Ureter (tissue), 1 donor: ENCODE measurements at regions not wholly inside any gene's neighbourhood (a gene's known extent, or its start where the extent isn't known, plus 50 kb on each side); places are given as distances from the start of the nearest gene placed in this dataset.

Experiments used
- DNase-seq: peaks from one replicate; pipeline ENCODE4 v3.0.0-alpha.2; 2020; ENCODE audit warnings: low spot score
- donor health status: DM: yes; HTN: yes; CAD: no.

DNA sequence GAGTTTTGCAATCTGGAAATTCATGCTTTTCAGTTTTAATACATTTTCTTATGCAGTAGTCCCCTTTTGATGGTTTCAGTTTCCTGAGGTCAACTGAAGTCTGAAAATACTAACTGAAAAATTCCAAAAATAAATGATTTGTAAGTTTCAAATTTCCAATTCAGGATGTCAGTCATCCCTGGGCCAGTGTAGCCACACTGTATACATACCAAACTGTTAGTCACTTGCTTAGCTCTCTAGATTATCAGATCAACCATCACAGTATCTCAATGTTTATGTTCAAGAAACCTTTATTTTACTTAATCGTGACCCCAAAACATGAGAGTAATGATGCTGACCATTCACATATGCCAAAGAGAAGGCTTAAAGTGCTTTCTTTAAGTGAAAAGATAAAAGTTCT is 715.5 kb downstream of the GBE1 start:
- no peak for DNase-seq

DNA sequence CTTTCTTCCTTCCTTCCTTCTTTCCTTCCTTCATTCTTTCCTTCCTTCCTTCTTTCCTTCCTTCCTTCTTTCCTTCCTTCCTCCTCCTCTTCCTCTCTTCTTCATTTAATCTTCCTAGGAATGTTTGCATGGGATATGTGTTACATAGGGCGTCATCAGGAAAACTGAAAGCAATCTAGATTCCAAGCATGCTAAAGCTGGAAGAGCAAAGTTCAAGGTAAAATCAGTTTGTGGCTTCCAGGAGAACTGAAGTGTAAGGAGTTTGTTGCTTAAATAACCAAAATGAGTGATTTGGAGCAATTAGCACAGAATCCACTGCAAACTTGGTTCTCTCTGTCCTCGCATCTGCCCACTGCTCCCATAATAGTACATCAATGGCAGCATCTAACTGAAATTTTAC is 716.2 kb downstream of the GBE1 start:
- no peak for DNase-seq

DNA sequence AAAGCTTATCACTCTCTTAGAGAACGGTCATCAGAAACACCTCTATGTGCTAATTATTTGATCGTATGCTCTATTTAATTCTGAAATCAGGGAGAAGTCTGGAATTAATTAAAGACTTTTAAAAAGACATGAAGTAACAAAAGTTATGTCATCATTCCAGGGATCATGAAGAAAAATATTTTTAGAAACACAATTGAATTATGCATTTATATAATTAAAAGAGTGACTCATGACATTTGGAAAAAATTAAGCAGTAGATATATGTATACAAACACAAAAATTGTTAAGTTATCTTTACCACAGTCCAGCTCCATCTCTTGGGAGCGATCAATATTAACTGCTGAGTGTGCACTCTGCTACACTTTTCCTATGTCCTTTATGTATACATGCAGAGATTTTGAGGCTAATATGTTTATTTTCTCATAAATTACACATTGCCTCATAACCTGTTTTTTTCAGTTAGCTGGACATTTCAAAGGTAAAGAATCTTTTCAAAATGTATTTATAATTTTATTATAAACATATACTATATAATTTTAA is 717.7 kb downstream of the GBE1 start:
- DNase-seq: no peak

DNA sequence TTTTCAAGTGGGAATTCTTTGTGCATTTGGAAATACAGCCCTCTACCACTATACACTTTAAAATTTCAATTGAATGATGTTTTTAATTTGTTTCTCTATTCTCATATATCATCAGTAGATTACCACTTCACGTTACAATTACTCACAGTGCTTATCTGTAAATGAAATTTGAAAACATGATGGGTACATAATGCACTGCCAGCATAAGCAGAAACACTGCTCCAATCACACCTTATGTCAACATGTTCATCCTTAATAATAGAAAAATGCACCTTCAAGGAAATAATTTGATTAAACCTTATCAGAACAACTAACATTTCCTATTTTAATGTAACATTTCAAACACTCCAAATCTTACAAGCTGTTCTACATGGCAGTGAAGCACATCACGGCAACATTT is 718.4 kb downstream of the GBE1 start:
- no peak for DNase-seq

DNA sequence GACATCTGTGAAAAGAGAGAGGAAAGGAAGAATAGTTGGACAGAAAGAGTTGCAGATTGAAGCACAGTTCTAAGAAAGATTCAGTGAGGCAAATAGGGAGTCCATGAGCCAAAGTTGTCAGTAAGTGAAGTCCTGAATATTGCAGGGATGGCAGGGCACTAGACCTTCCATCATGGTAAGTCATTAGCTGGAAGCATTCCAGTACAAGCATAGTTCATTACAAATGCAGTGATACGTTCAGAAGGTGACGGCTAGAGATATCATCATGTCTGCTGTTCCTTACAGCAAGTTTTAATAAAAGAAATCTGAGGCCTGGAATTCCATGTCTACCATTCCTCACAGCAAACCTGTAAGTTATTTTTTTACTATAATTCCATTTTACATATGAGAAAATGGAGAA is 720.1 kb downstream of the GBE1 start:
- no peak for DNase-seq

DNA sequence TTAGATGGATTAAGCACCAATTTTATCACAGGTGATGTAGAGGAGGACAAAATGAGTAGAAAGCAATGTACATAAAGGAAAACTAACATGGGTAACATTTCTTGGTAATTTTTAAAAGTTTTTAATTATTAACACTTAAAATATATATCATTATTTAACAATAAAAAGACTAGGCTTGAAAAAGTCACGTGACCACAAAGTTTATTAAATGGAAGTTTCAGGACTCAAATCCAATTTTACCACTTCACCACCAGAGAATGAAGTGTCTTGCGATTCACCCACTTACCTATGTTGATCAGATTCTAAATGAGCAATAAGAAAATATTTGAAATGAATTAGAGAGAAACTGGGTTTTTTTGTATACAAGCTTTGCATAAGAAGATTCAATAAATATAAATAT is 721.3 kb downstream of the GBE1 start:
- DNase-seq: no peak

DNA sequence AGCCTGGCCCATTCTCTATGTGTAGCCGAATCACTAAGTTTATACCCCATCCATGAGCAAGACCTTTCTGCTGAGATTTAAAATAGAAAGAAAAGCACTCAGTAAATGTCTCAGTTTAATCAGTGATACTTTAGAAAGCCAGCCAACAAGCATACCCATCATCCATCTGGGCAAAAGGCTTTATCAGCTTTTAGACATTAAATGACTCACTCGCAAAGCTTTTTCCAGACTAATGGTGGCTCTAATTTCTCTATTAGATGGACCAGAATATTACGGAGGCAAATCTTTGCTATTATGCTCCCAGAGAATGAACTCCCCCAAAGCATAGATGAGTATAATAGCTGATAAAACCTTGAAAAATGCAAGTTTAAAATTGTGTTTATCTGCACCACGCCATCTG is 727.8 kb downstream of the GBE1 start:
- no peak for DNase-seq

DNA sequence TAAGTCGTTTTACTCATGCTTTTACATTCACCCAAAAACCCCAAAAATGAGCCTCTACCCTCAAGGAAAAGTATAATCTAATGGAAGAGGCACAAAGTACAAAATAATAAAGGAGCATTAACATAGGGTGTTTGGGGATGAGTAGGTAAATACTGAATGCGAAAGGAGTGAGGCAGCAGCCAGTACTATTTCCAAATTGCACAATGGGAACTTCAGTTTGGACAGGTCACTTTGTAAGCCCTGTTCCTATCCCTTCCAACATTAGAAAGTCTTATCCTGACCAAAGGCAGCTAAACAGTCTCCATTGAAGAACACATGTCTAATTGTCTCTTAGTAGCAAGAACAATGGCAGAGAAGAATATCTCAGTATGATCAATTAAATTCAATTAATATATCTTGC is 728.3 kb downstream of the GBE1 start:
- no peak for DNase-seq

DNA sequence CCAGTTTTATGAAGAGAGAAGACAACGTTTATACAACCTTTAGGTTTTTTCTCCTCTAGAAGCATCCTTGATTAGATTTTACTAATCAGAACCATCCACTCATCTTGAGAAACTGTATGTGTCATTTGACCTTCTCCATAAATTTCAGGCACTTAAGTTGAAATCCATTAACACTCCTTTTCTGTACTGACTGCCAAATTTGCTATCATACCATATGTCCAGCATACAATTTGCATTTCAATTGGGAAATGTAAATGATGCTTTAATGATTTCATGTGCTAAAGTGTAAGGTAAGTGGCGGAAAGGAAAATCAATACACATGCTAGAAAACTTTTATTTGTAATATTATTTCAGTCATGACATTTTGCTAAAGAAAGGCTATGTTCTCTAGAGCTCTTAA is 731.6 kb downstream of the GBE1 start:
- DNase-seq: no peak

DNA sequence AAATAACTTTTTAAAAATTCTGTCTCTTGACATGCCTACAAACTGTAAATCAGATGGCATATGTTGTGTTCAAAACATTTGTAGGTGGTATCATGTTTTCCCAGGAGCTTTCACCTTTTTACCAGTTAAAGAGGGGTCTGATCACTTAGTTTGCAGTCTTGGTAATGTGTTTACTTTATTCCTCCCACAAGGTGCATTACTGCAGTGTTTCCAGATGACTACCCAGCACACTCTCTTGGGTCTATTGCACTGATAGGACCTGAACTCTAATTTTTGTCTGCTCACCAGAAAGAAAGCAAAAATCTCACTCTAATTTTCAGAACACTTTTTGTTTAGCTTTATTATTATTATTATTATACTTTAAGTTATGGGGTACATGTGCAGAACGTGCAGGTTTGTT is 734.1 kb downstream of the GBE1 start:
- DNase-seq: no peak

DNA sequence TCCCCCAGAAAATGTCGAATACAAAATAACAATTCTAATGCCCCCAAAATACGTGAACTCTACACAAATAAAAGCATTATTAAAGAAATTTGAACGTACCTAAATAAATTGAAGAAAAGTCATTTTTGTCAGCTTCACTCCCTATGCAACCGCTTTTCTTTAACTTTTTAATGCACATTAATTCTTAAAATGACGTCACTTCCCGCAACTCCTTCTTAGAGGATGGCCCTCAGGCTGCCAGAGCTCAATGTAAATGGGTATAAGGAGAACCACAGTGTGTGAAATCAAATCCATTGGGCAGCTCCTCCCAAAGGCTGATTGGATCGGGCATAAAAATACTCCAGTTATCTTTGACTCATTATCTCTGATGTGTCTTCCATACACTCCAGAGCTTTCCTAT is 736.9 kb downstream of the GBE1 start:
- no peak for DNase-seq

DNA sequence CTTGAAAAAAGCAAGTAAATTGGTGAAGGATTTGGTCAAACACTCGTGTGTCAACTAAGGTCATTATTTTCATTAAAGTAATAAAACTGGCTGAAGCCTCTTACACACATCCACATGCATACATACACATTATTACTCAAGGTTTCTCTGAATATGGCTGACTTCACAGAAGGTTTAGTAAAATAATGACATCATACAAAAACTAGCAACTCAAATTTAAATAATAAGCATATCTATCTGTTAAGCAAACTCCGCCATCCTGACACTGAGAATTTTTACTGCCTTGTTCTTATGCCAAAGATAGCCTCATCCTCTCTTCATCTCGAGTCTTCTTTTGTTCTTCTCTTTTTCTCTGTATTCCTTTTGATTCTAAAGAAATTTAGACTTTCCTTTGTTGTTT is 739.1 kb downstream of the GBE1 start:
- DNase-seq: no peak

DNA sequence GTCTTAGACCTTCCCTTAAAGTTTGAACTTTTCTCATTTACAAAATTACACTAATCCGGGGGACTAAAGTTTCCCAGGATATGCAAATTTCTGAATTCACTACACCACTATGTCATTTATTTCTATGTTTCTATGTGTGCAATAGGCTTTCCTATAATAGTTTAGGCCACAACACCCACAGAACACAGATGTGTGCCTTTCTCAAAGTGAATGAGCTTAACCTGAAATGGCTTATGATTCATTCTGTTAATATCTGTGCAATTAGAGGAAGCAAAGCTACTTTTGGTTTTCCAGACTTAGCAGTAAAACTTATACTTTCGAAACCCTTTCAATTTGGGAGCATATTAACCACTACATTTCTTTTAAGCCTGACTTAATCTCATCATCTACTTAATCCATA is 748.1 kb downstream of the GBE1 start:
- no peak for DNase-seq

DNA sequence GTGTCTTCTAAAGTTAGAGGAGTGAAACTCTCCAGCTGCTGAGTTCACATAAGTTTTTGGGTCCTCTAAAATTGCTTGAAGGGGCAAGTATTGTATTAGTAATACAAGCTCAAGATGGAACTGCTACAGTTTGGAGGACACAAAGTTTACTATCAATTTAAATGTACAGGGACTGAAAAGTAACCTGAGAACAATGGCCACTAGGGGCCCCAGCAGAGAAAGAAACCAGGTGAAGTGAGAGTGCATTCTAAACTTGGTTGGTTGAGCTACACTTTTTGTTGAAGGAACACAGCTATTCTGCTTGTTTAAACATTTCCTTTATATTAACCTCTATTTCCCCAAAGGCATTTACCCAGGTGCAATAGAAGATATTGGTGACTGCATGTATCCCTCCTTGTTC is 755.5 kb downstream of the GBE1 start:
- no peak for DNase-seq

DNA sequence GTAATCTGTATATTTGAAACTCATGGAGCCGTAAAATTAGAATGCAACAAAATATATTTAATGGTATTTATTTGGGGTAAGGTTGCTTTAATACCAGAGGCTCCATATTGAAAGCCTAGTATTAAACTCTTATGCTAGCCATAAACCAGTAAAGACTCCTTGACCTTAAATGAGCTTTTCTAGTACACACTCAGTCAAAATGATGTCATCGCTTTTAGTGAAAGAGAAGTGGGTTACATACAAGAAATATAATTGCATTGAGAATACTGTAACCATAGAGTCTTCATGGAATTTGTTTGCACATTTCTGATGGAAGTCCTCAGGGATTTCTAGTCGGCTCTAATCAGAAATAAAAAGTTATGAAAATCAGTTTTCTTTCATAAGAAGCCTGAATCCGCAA is 757.6 kb downstream of the GBE1 start:
- DNase-seq: no peak

DNA sequence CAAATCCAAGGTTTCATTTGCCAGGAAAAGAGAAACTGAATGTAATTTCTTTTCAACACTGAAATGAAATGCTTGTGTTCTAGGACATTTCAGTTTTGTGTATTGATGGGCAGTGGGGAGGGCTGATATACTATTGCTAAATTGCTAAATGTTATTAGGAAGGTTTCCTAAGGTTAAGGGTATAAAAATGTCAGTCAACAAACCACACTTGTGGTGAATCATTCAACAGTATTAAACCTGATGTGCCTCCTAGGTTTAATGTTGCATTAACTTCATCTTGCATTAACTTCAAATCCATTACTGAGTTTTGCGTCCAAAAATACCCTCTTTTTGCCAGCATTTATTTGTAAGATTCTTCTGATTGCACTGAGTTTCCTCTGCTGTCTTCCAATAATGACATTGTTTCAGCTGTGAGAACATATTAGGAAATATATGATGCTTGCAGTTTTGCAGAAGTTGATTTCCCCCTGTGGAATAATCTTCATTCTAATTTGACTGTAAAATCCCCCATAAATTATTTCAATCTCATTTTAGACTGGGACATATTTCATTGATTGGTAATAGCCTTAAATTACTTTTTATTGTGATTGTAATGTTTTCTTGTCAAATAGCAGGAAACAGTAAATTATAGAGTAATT is 758.3 kb downstream of the GBE1 start:
- DNase-seq: no peak

DNA sequence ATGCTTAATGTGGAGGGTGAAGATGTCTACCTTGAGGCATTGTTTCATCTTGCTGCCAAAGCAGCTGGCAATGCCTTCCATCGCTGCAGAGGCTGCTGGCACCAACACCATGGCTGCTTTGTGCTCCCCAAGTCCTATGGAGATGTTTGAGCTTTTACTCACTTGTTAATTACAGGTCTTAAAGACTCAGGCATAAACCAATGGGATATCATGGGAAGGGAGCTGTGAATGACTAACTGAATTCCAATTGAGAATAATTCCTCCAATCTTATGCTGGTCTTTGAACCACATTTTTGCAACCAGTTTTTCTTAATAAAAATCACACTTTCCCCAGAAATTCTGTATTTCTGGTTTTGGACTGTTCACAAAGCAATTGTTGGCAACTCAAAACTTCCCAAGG is 762.0 kb downstream of the GBE1 start:
- no peak for DNase-seq

DNA sequence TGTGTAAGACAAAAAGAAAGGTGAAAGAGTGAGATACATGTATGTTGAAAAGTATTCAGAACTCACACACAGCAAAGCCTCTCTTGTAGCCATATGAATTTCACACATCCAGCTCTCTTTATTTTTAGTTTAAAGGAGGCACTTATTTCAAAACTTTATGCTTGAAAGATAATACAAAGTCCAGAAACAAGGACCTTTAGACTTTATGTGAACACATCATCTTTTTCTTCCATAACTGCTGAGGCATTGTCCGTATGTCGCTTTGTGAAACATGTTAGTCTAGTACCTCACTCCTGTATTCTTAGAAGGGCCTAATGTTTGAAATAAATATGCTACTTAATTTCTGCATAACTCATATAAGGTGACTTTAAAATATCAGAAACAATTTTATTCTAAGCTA is 763.4 kb downstream of the GBE1 start:
- no peak for DNase-seq

DNA sequence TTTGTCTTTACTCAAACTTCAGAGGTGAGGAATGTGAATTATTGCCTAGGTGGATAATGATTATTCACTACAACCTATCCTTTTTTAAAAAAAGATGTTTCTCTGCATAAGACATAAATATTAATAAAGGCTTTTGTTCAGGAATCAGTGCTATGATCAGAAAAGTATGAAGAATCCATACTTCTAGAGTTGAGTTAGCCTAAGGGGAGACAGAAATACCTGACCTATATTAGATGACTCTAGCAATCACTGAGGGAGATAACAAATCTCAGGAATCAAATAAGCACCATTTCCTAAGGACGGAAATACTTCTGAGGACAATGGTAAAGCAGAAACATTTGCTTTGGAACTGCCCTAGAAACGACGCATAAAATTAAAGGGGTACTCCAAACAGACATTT is 763.8 kb downstream of the GBE1 start:
- no peak for DNase-seq

DNA sequence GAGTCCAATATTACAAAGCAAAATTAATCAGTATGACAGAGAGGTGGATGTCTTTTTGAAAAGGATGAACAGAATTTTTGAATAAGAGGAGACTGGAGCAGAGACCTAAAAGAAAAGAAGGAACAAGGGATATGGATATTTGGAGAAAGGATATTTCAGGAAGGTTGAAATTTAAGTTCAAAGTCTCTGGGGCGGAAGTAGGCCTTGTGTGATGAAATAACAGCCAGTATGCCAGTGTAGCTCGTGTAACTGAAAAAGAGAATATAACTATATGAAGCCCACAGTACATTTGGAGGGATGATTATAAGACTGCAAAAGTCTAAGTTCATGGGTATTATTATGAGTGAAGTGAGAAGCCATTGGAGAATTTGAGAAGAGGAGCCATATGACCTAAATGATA is 766.7 kb downstream of the GBE1 start:
- no peak for DNase-seq

DNA sequence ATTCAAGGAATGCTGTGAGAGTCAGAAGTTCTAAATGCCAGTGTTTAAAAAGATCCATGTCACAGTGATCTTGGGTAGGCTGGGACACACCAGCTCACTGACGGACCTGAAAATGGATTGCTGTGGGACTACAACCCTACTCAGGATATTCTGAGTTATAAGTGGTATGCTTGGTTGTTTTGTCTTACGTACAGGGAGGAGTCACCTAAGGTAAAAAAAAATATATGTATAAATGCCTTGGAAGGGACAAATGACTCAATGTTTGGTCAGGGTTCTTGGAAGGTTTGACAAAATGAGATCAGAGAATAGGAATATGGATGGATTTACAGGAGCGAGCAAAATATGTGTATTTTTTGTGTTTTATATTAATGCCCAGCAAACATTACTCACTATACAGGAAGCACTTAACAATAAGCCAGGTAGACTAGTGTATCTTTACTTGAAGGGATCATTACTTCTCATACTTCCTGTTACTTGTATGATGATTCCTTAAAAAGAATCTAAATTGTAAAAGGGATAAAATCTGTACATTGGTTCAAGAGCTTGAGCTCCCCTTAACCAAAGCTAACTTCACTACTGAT is 767.3 kb downstream of the GBE1 start:
- no peak for DNase-seq

DNA sequence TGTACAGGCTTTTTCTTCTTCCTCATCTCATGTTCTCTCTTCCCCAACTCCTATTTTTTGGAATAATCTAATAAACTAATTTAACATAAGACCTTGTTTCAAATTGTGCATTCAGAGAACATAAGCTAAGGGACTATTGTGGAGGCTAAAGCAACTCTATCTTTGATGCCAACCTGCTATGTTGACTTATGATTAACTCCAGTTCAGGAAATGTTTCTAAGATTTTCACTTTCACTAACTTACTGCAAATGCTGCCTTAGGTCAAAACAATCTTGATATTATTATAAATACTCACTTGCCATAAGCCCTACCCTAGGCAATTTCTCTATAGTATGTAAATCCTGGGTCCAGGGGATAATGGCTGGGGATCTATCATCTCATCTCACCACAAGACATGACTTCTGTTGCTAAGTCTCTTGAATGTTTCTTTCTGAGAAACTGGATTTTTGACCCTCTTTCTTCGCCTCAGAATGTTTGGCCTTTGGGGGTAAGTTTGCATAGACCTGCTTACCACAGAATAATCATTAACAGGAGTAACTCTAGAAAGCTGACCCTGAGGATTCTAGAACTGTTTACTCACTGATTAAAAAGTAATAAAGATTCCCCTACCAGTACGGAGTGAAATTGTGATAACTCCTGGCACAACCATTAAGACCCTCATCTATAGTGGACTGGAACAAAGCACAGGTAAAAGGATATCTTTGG is 768.1 kb downstream of the GBE1 start:
- DNase-seq: no peak

DNA sequence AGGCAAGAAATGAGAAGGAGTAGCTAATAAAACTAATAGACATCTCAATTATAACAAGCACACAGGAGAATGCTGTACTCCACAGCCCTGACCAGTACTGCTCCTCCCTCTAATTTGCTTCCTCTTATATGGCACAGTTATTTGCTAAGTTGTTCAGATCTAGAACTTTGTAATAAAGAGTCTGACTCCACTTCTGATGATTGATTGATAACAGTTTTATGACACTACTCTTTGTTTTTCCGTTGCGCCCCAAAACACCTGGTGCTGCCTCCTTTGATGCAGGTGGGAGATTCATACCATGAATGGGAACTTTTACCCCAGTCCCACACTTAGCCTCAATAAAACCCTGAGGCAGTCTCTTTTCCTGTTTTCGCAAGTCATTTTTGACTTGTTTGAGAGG is 777.7 kb downstream of the GBE1 start:
- DNase-seq: no peak
